GM21825 (cell line): ENCODE measurements at regions not wholly inside any gene's neighbourhood (a gene's known extent, or its start where the extent isn't known, plus 50 kb on each side); places are given as distances from the start of the nearest gene placed in this dataset.

Experiments
- ATAC-seq: cut with Tn5 transposase; IDR thresholded peaks from one replicate; pipeline ENCODE4 v1.9.1; 2021; ENCODE audit warnings: mild to moderate bottlenecking, moderate library complexity; ENCODE audit not compliant: unreplicated experiment

- no peak for ATAC-seq
Observed at GRCh38 chr2:23314687-23315086, 70.3 kb upstream of the KLHL29 start.

DNA sequence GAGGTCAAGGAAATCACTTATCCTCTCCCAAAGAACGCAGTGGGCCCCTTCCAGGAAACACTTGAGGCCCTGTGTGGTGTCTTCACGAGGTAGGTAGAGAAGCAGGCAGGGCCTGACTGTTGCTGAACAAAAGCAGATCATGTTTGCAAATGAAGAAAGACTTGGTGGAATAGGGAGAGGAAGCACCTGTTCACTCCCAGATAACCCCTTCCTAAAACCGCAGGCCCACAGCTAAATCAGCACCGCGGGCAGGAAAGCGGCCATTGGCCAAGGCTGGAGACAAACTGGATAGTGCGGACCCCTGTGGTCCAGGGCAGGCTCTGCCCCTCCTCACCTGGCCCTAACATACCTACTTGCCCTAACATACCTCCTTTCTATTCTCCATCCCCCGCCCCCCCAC lies 64.9 kb upstream of the KLHL29 start:
- ATAC-seq = no peak

GRCh38 chr2:23321751-23322150 lies 63.2 kb upstream of the KLHL29 start:
- no peak for ATAC-seq

- no peak for ATAC-seq
Observed at GRCh38 chr2:23322567-23323197, 62.3 kb upstream of the KLHL29 start.

- ATAC-seq = no peak
Observed at GRCh38 chr2:23323198-23323916, 61.6 kb upstream of the KLHL29 start.

DNA sequence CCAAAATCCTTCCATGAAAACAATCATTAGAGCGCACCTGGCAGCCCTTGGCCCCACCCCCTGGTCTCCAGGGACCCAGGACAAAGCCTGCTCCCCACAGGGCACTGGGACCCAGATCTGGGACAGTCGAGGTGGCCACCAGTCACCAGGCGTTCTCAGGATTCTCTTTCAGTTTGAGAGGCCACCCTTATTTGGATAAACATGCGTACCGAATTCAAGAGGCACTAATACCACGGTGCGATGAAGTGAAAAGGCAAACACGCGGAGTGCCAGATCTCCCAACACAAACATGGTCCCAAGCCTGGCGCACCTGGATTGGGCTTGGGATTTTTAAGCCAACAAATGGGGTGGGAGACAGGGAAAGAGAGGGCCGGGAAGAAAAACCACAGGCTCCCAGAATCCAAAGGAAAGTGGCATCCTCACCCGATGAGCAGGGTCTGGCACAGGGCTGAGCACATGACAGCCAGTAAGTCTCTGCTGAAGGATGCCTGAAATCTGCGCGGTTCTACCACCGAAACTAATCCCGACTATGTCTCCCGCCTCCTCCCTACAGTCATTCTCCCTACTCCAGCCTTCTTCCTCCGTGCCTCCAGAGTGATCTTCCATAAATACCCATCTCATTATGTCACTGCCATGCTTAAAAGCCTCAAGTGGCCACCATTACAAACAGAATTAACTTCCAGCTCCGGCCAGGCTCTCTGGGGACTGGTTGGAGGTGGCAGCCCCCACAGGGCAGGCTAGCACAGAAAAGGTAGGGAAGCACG lies 60.9 kb upstream of the KLHL29 start:
- no peak for ATAC-seq

- ATAC-seq = no peak
Observed at GRCh38 chr2:23326330-23326729, 58.6 kb upstream of the KLHL29 start.

- ATAC-seq = no peak
Observed at GRCh38 chr2:23327416-23327815, 57.6 kb upstream of the KLHL29 start.

DNA sequence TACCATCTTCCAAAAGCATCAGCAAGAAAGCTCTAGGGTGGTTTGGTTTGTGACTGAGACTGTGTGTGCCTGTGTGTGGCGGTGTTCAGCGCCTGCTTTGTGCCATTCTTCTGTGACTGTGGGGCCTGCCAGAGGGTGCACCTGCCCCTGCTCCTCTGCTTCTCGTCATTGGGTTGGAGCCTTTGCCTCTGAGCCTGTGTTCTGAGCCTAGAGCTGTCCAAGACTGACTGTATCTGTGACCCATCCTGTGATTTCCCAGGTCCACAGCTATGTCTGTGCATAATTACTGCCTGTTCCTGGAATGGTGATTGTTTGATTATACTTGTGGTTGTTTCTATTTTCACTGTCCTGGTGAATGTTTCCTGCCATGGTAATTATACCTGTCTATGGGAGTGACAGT lies 57.1 kb upstream of the KLHL29 start:
- ATAC-seq = no peak

DNA sequence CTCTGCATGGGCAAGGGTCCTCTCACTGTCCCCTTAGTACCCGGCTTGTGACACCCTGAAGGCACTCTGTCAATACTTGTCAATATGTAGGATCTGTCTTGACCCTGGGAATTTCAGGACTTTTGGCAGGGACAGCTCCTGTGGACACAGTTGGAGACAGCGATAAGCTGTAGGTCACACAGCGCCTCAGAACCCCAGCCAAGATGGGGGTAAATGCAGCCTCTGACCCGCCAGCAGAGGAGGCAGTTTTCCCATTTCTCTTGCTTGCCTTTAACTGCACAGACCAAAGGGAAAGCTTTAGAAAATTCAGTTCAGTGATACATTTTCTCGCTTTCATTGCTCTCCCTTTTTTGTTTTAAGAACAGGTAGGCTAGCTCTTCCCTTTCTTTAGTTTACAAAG lies 54.8 kb upstream of the KLHL29 start:
- ATAC-seq = no peak
